ENCODE measurements at regions not wholly inside any gene's neighbourhood (a gene's known extent, or its start where the extent isn't known, plus 50 kb on each side); places are given as distances from the start of the nearest gene placed in this dataset.

DNA sequence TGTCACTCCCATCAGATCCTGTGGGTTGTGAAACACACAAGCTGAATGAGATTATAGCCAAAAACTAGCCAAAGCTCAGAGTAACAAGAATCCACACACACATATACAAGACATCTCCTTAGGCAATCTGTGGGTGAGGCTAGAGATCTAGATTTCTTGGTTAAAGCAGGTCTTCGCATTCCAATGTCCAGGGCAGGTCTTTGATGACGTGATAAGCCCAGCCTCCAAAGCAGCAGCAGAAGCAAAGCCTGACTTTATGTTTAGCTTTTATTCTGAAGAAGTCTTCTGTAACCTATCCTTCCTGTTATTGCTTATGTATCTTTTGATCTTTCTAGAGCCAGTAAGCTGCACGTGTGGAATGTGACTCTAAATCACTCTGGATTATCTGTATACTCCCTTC lies 199.1 kb upstream of the SLC30A5 start:
- DNase-seq: no peak

DNA sequence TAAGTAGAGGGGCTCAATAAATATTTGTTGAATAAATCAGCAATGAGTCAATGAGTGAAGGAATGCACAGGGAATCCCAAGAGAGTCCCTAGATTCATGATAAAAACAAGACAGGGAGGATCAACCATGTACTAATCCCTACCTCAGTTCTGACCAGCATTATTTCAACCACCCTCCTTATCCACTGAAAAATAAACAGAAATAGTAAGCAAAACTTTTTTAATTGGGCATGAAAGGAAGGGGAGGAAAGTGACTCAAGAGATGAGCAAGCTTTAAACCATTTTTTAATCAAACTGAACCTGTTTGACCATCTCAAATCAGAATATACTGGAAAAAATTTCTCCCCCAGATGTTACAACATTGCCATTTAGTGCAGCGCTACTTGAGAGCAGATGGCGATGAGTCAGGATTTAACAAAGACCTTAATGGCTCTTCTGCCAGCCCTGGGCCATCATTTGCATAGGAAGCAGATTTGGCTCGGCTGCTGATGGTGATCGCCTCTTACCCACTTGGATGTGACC lies 194.8 kb upstream of the SLC30A5 start:
- no peak for DNase-seq

GRCh38 chr5:68911840-68912690 lies 181.7 kb upstream of the SLC30A5 start:
- no peak for DNase-seq

- no peak for DNase-seq
Measured at GRCh38 chr5:68915079-68915478, 178.7 kb upstream of the SLC30A5 start.

DNA sequence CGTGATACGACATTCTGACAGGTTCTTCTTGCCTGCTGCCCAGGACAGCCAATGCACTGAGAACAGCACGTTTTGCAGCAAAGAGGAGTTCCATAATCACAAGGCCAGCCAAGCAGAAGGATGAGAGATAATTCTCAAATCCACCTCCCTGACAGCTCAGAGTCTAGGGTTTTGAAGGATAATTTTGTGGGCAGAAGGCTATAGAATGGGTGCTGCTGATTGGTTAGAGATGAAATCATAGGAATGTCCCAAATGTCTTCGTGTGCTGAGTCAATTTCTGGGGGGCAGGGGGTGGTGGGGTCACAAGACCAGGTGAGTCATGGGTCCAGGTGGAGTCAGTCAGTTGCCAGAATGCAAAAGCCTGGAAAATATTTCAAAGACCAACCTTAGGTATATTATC lies 175.5 kb upstream of the SLC30A5 start:
- no peak for DNase-seq

DNA sequence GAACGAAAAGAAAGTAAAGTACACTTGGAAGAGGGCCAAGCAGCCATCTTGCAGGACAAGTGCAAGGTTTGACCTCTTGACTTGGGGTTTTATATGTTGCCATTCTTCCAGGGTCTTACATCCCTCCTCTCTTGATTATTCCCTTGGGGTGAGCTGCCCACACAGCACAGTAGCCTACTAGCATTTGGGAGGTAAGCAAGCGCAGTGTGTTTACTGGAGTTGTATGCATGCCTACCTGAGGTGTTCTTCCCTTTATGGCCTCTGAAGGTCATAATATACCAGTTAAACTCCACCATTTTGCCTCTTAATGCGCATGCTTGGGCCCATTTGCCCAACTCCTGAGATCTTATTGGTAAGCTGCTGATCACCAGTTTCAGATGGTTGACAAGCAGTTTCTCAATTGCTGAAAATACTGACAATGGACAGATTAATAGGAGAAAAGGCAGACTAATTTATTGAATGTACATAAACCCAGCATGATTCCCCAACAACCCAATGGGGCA lies 173.8 kb upstream of the SLC30A5 start:
- DNase-seq: no peak

DNA sequence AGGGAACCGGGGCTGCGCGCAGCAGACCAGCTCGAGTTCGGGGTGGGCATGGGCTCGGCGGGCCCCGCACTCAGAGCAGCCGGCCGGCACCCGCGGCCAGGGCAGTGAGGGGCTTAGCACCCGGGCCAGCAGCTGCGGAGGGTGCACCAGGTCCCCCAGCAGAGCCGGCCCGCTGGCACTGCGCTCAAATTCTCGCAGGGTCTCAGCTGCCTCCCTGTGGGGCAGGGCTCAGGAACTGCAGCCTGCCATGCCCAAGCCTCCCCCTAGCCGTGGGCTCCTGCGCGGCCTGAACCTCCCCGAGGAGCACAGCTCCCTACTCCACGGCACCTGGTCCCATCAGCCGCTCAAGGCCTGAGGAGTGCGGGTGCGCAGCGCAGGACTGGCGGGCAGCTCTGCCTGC lies 172.9 kb upstream of the SLC30A5 start:
- DNase-seq: no peak

- DNase-seq: no peak
Measured at GRCh38 chr5:68922172-68922987, 171.4 kb upstream of the SLC30A5 start.

GRCh38 chr5:68924481-68925145 lies 169.2 kb upstream of the SLC30A5 start:
- no peak for DNase-seq

DNA sequence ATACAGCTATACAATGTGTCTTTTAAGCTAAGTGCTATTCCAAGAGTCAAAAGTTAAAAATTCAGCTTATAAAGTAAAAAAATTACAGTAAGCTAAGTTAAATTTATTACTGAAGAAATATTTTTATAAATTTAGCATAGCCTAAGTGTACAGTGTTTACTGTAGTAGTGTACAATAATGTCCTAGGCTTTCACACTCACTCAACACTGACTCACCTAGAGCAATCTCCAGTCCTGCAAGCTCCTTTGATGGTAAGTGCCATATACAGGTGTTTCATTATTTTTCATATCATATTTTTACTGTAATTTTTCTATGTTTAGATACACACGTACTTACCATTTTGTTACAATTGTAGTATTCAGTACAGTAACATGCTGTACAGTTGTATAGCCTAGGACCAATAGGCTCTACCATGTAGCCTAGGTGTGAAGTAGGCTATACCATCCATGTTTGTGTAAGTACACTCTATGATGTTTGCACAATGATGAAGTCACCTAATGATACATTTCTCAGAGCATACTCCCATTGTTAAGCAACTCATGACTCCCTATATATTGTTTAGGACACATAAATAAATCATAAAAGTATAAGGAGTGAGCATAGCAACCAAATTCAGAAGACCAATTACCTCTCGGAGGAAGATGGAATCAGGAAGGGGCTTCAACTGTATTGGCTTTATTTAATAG lies 165.1 kb upstream of the SLC30A5 start:
- no peak for DNase-seq

- no peak for DNase-seq
Measured at GRCh38 chr5:68930139-68930538, 163.7 kb upstream of the SLC30A5 start.

DNA sequence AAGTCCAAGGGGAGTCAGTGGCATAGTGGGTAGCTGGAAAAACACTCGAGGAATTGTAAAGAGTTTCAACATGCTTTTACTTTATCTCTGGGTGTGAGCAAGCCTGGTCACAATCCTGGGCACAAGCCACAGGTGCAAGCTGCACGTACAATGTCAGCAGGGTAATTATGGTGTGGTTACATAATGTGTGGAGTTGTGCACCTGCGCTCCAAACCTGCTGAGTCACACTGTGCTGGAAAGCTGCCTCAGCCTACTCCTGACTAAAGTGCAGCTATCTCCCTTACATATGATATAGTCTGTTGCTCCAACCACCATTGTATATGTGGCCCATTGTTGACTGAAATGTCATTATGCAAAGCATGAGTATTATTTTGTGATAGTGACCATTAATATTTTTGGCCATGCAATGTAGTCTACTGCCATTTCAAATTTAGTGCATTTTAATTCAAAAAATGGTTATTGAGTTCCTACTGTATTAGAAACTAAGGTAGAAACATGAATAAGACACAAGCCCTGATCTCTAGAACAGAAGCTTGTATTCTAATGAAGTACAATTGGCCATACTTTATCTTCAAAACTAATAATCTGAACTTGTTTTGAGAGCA lies 160.9 kb upstream of the SLC30A5 start:
- no peak for DNase-seq

DNA sequence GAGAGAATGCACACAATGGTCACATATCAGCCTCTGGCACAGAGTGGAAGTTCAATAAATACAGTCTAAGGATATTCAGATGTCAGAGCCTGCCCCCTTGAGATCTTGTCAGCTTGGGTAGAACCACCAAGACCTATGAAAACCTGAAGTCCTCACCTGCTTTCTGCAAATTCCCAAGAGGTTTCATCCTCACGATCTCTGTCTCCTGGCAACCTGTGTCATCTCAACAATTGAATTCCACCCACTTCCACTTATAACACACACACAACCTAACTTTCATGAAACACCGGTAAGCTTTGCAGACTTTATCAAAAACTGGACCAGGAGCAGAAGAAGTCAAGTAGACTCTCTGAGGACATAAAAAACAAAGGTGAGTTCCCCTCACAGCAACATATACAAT lies 151.6 kb upstream of the SLC30A5 start:
- DNase-seq: no peak

GRCh38 chr5:68946728-68947127 lies 147.1 kb upstream of the SLC30A5 start:
- no peak for DNase-seq

GRCh38 chr5:68947986-68948385 lies 145.8 kb upstream of the SLC30A5 start:
- DNase-seq: no peak

GRCh38 chr5:68949256-68949655 lies 144.6 kb upstream of the SLC30A5 start:
- no peak for DNase-seq

DNA sequence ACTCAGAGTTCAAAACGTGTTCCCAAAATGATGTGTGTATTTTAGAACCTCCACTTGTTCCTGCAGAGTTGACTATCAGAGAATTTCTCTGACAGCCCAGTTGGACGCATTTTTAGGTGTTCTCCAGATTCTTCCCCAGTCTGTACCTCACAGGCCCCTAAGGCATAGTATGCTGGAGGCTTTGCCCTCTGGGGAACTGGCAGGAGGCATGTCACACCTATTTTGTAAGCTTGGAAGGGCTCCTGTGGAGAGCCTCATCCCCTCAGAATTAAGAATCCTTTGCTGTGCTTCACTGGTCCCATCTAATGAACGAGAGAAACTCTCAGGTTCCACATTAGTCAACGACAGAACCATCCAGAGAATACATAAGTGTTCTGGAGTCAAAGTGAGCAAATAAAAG lies 144.1 kb upstream of the SLC30A5 start:
- no peak for DNase-seq

DNA sequence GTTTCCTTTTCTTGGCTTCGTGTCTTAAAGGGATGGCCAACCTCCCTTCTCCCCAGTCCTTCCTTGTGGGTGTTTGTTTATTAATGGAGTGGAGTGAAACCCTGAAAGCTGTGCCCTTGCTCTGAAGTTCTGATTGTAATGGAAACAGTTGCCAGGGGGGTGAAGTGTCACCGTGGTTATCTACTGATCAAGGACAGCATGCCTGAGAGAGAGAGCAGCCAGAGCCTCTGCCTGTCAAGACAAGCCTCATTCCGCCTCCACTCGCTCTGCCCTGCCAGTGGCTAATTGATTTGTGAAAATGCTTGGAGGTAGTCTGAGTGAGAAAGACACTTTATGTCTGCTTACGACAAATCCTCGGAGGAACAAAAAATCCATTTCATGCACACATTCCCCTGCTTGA lies 143.7 kb upstream of the SLC30A5 start:
- DNase-seq: no peak

DNA sequence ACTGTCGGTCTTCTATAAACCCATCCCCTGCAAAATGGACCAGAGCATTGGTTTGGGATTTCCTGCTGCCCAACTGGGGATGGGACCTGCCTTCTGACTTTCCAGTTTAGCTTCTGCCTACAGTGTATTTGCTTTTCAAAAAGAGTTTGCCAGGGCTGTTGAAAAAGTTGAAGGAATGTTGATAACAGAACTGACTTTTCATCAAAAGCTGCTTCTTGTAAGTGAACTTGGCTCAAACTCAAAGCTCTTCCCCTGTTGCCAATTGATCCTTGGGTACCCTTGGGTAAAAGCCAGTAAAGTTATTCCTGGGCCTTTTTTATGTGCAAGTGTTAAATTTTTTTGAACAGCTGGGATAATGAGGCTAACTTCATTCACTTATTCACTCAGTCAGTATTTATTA lies 142.9 kb upstream of the SLC30A5 start:
- DNase-seq: no peak

- DNase-seq: no peak
Measured at GRCh38 chr5:68953231-68953874, 140.5 kb upstream of the SLC30A5 start.

GRCh38 chr5:68953875-68954617 lies 139.8 kb upstream of the SLC30A5 start:
- no peak for DNase-seq
